ENCODE measurements at regions not wholly inside any gene's neighbourhood (a gene's known extent, or its start where the extent isn't known, plus 50 kb on each side); places are given as distances from the start of the nearest gene placed in this dataset.

DNA sequence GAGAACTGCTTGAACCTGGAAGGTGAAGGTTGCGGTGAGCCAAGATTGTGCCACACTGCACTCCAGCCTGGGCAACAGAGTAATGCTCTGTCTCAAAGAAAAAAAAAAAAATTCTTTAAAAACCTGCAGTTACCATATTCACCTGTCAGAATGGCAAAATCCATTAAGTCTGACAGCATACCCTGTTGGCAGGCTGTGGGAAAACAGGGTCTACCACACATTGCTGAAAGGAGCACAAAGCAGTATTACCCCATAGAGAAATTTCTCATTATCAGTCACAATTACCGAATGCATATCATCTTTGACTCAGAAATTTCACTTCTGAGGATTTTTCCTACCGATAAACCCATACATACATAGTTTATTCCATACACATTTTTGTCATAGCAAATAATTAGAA lies 264.1 kb upstream of the SLCO3A1 start:
- no peak for TF ChIP-seq POLR2AphosphoS5 (IDR thresholded peaks at IDR 0.05)
- TF ChIP-seq, protein P1, sequence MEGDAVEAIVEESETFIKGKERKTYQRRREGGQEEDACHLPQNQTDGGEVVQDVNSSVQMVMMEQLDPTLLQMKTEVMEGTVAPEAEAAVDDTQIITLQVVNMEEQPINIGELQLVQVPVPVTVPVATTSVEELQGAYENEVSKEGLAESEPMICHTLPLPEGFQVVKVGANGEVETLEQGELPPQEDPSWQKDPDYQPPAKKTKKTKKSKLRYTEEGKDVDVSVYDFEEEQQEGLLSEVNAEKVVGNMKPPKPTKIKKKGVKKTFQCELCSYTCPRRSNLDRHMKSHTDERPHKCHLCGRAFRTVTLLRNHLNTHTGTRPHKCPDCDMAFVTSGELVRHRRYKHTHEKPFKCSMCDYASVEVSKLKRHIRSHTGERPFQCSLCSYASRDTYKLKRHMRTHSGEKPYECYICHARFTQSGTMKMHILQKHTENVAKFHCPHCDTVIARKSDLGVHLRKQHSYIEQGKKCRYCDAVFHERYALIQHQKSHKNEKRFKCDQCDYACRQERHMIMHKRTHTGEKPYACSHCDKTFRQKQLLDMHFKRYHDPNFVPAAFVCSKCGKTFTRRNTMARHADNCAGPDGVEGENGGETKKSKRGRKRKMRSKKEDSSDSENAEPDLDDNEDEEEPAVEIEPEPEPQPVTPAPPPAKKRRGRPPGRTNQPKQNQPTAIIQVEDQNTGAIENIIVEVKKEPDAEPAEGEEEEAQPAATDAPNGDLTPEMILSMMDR (IDR thresholded peaks at IDR 0.05): no peak

Data from gastroesophageal sphincter (tissue), 3 donors.